AG09319 (cell line): ENCODE measurements at regions not wholly inside any gene's neighbourhood (a gene's known extent, or its start where the extent isn't known, plus 50 kb on each side); places are given as distances from the start of the nearest gene placed in this dataset.

Source experiments
- DNase-seq: peaks from one replicate; pipeline ENCODE4 v3.0.0-alpha.2; 2010; ENCODE audit warnings: low read depth; ENCODE audit errors: extremely low read depth
- CTCF ChIP-seq: IDR thresholded peaks from 2 replicates; pipeline ENCODE4 v1.5.1; 2011; ENCODE audit warnings: low read depth, mild to moderate bottlenecking, inconsistent platforms, low read length, moderate library complexity

- TF ChIP-seq CTCF = no peak
Measured at GRCh38 chr1:22212400-22213233, 69.7 kb upstream of the WNT4 start.

GRCh38 chr1:22216210-22216883, 73.5 kb upstream of the WNT4 start:
- DNase-seq = no peak
- no peak for TF ChIP-seq CTCF

More at GRCh38 chr1:22212400-22213233, 69.7 kb upstream of the WNT4 start:
- no peak for DNase-seq

GRCh38 chr1:22216966-22217365, 74.1 kb upstream of the WNT4 start:
- TF ChIP-seq CTCF = no peak
- no peak for DNase-seq

GRCh38 chr1:22217811-22218460, 75.0 kb upstream of the WNT4 start:
- TF ChIP-seq CTCF = no peak
- no peak for DNase-seq

GRCh38 chr1:22218618-22219250, 75.8 kb upstream of the WNT4 start:
- no peak for DNase-seq
- no peak for TF ChIP-seq CTCF

GRCh38 chr1:22221233-22221780, 78.4 kb upstream of the WNT4 start:
- no peak for TF ChIP-seq CTCF
- no peak for DNase-seq
